HL-60 (cell line): ENCODE measurements at regions not wholly inside any gene's neighbourhood (a gene's known extent, or its start where the extent isn't known, plus 50 kb on each side); places are given as distances from the start of the nearest gene placed in this dataset.

Experiments
- GABPA ChIP-seq: IDR thresholded peaks from 2 replicates; pipeline ENCODE4 v1.6.1; 2012; ENCODE audit warnings: low read depth
- POLR2AphosphoS5 ChIP-seq: IDR thresholded peaks from 2 replicates; pipeline ENCODE4 v1.6.1; 2012; ENCODE audit warnings: low read depth
- SPI1 ChIP-seq: IDR thresholded peaks from 2 replicates; pipeline ENCODE4 v1.6.1; 2012; ENCODE audit warnings: low read depth, mild to moderate bottlenecking, borderline replicate concordance
- TF ChIP-seq, protein P1 (sequence below): IDR thresholded peaks from one replicate; pipeline ENCODE4 v1.5.1; 2011; ENCODE audit warnings: low read length, control low read depth, inconsistent platforms; ENCODE audit not compliant: insufficient read depth
- TF ChIP-seq, protein P2 (sequence below): IDR thresholded peaks from 2 replicates; pipeline ENCODE4 v1.6.1; 2012; ENCODE audit warnings: low read depth; ENCODE audit not compliant: insufficient replicate concordance

DNA sequence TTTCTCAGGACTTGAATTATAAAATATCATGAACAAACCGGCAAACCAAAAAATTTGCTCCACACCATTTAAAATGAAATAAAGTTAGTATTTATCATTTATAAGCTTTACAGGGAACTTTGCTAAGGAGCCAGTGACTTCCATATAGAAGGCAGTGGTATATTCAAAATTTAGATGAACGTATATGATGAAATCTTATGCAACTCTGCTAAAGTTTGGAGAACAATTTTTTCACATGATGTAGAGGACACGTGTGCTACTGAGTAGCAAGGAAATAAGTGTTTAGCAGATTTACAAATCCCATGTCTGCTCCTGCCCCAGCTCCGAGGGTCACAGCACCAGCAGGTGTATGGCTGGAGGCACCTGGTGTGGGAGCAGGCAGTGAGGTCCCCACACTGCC, 70.8 kb upstream of the IFNG-AS1 start:
- TF ChIP-seq, protein P1, sequence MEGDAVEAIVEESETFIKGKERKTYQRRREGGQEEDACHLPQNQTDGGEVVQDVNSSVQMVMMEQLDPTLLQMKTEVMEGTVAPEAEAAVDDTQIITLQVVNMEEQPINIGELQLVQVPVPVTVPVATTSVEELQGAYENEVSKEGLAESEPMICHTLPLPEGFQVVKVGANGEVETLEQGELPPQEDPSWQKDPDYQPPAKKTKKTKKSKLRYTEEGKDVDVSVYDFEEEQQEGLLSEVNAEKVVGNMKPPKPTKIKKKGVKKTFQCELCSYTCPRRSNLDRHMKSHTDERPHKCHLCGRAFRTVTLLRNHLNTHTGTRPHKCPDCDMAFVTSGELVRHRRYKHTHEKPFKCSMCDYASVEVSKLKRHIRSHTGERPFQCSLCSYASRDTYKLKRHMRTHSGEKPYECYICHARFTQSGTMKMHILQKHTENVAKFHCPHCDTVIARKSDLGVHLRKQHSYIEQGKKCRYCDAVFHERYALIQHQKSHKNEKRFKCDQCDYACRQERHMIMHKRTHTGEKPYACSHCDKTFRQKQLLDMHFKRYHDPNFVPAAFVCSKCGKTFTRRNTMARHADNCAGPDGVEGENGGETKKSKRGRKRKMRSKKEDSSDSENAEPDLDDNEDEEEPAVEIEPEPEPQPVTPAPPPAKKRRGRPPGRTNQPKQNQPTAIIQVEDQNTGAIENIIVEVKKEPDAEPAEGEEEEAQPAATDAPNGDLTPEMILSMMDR = no peak
- TF ChIP-seq GABPA = no peak
- TF ChIP-seq POLR2AphosphoS5 = no peak
- TF ChIP-seq, protein P2, sequence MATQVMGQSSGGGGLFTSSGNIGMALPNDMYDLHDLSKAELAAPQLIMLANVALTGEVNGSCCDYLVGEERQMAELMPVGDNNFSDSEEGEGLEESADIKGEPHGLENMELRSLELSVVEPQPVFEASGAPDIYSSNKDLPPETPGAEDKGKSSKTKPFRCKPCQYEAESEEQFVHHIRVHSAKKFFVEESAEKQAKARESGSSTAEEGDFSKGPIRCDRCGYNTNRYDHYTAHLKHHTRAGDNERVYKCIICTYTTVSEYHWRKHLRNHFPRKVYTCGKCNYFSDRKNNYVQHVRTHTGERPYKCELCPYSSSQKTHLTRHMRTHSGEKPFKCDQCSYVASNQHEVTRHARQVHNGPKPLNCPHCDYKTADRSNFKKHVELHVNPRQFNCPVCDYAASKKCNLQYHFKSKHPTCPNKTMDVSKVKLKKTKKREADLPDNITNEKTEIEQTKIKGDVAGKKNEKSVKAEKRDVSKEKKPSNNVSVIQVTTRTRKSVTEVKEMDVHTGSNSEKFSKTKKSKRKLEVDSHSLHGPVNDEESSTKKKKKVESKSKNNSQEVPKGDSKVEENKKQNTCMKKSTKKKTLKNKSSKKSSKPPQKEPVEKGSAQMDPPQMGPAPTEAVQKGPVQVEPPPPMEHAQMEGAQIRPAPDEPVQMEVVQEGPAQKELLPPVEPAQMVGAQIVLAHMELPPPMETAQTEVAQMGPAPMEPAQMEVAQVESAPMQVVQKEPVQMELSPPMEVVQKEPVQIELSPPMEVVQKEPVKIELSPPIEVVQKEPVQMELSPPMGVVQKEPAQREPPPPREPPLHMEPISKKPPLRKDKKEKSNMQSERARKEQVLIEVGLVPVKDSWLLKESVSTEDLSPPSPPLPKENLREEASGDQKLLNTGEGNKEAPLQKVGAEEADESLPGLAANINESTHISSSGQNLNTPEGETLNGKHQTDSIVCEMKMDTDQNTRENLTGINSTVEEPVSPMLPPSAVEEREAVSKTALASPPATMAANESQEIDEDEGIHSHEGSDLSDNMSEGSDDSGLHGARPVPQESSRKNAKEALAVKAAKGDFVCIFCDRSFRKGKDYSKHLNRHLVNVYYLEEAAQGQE = no peak
- no peak for TF ChIP-seq SPI1
